K562 (cell line): ENCODE measurements at regions not wholly inside any gene's neighbourhood (a gene's known extent, or its start where the extent isn't known, plus 50 kb on each side); places are given as distances from the start of the nearest gene placed in this dataset.

Experiments used
- ARID1B ChIP-seq: fragments of 450-650 bp; IDR thresholded peaks from 2 replicates; pipeline ENCODE4 v1.6.1; 2016; ENCODE audit warnings: antibody characterized with exemption, mild to moderate bottlenecking, inconsistent platforms
- CEBPG ChIP-seq, 3 experiments: fragments of 200-800 bp in 1 of 3; sonication (Bioruptor generic) in 1 of 3; sonication (generic) in 1 of 3; formaldehyde crosslinking in 1 of 3; IDR thresholded peaks in 2 of 3; conservative IDR thresholded peaks in 1 of 3; 2 replicates each; pipeline versions ENCODE4 v1.6.1 to v1.8.0; 2016 to 2022; ENCODE audit warnings: missing compliant biosample characterization in 2 of 3, missing genetic modification characterization in 2 of 3, mild to moderate bottlenecking in 1 of 3, missing genetic modification reagents in 1 of 3
- CREM ChIP-seq: IDR thresholded peaks from 2 replicates; pipeline ENCODE4 v1.6.1; 2014; ENCODE audit warnings: antibody characterized with exemption, low read depth
- ETV6 ChIP-seq, 3 experiments: fragments of 150-350 bp in 1 of 3; sonication (generic) in 1 of 3; formaldehyde crosslinking in 1 of 3; IDR thresholded peaks; 2 replicates each; pipeline versions ENCODE4 v1.6.1 to v1.8.0; 2014 to 2022; ENCODE audit warnings: borderline replicate concordance in 2 of 3, low read depth in 2 of 3, antibody characterized with exemption in 1 of 3, low read length in 1 of 3, mild to moderate bottlenecking in 1 of 3, missing genetic modification reagents in 1 of 3
- FOSL1 ChIP-seq: fragments of 200-800 bp; sonication (Bioruptor generic); conservative IDR thresholded peaks from 2 replicates; pipeline ENCODE4 v1.6.1; 2016; ENCODE audit warnings: missing genetic modification characterization, missing compliant biosample characterization
- HDAC2 ChIP-seq: fragments of 450-650 bp; IDR thresholded peaks from 2 replicates; pipeline ENCODE4 v1.6.1; 2016; ENCODE audit warnings: mild to moderate bottlenecking
- JUND ChIP-seq, 2 experiments: IDR thresholded peaks; 2 replicates in 1 of 2; 3 replicates in 1 of 2; pipeline ENCODE4 v1.6.1; 2011; ENCODE audit warnings: borderline replicate concordance in 2 of 2, low read depth in 2 of 2, low read length in 2 of 2, improper control_type of control experiment in 1 of 2, missing biosample characterization in 1 of 2, missing genetic modification characterization in 1 of 2, missing genetic modification reagents in 1 of 2
- NFATC3 ChIP-seq: fragments of 450-650 bp; IDR thresholded peaks from 2 replicates; pipeline ENCODE4 v1.6.1; 2017; ENCODE audit warnings: mild to moderate bottlenecking
- NFYB ChIP-seq: IDR thresholded peaks from 2 replicates; pipeline ENCODE4 v1.6.1; 2011; ENCODE audit warnings: mild to moderate bottlenecking, moderate library complexity; ENCODE audit not compliant: insufficient read length; ENCODE audit errors: extremely low read depth
- NRF1 ChIP-seq, 2 experiments: fragments of 450-650 bp; IDR thresholded peaks in 1 of 2; conservative IDR thresholded peaks in 1 of 2; 2 replicates each; pipeline ENCODE4 v1.6.1; 2014; ENCODE audit warnings: mild to moderate bottlenecking in 2 of 2
- RBBP5 ChIP-seq: fragments of 200-600 bp; sonication (generic); IDR thresholded peaks from 2 replicates; pipeline ENCODE4 v1.6.1; 2012; ENCODE audit warnings: borderline replicate concordance, mild to moderate bottlenecking, low read length, control low read depth, inconsistent platforms; ENCODE audit not compliant: insufficient read depth, poor library complexity, severe bottlenecking
- RBFOX2 ChIP-seq: fragments of 200-400 bp; formaldehyde crosslinking; IDR thresholded peaks from 2 replicates; pipeline ENCODE4 v1.6.1; 2017; ENCODE audit warnings: low read depth, mild to moderate bottlenecking, low read length, moderate library complexity
- RBM39 ChIP-seq: fragments of 200-400 bp; formaldehyde crosslinking; optimal IDR thresholded peaks from 2 replicates; pipeline ENCODE3; 2018; ENCODE audit warnings: low read depth, low read length
- RNF2 ChIP-seq: sonication (generic); IDR thresholded peaks from 2 replicates; pipeline ENCODE4 v1.6.1; 2016
- SAP30 ChIP-seq: fragments of 200-600 bp; sonication (generic); IDR thresholded peaks from 2 replicates; pipeline ENCODE4 v1.6.1; 2012; ENCODE audit warnings: borderline replicate concordance, low read depth, mild to moderate bottlenecking, moderate library complexity, low read length, control low read depth, inconsistent platforms; ENCODE audit not compliant: insufficient read depth, poor library complexity, severe bottlenecking
- SOX6 ChIP-seq: fragments of 450-650 bp; IDR thresholded peaks from 2 replicates; pipeline ENCODE4 v1.6.1; 2014; ENCODE audit warnings: mild to moderate bottlenecking
- TBL1XR1 ChIP-seq, 2 experiments: IDR thresholded peaks; 2 replicates each; pipeline ENCODE4 v1.6.1; 2012; ENCODE audit warnings: improper control_type of control experiment in 2 of 2, low read length in 2 of 2, mild to moderate bottlenecking in 1 of 2
- ZFP30 ChIP-seq: fragments of 250-450 bp; sonication (Bioruptor Pico); IDR thresholded peaks from 2 replicates; pipeline ENCODE4 v1.8.0; 2022; ENCODE audit warnings: moderate library complexity, mild to moderate bottlenecking, inconsistent platforms, borderline replicate concordance
- ZNF282 ChIP-seq: sonication (generic); formaldehyde crosslinking; IDR thresholded peaks from 2 replicates; pipeline ENCODE4 v1.8.1; 2023; ENCODE audit warnings: missing genetic modification reagents
- ZNF785 ChIP-seq: fragments of 250-450 bp; sonication (Bioruptor Pico); IDR thresholded peaks from 2 replicates; pipeline ENCODE4 v1.4.0; 2020; ENCODE audit warnings: mild to moderate bottlenecking
- TF ChIP-seq, protein P1 (sequence below): fragments of 450-650 bp; IDR thresholded peaks from 2 replicates; pipeline ENCODE4 v1.6.1; 2016; ENCODE audit warnings: low read depth, mild to moderate bottlenecking, moderate library complexity
- TF ChIP-seq, protein P2 (sequence below): fragments of 450-650 bp; formaldehyde crosslinking; IDR thresholded peaks from 2 replicates; pipeline ENCODE4 v1.4.0; 2020; ENCODE audit warnings: mild to moderate bottlenecking, mixed read lengths

DNA sequence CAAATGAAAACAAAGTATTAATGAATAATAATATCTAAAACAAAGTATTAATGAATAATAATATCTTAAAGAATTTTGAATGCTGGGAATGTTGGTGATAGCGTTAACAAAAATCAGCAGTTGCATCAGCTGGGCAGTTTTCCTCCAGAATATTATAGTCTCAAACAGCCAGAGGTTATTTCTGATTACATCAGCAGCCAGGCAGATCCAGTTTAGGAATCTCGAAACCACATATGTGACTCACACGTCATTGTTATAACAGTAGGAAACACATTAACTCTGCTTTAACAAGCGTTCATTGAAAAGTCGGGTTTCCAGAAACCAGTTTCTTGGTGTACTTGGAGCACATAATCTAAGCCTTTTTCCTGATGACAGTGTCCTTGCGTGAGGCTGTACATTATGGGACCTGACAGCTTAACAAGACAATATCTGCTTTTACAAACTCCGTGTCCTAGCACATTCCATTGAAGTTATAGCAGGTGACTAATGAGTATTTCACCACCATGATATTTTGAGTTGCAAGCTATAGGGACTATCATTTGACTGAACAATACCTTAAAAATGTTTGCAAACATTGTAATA is 559.5 kb upstream of the KLF4 start (continued):
- TF ChIP-seq JUND (IDR thresholded peaks at IDR 0.05; ENCODE audit: borderline replicate concordance, low read depth, low read length) (peak; percentile 90), JUND (tag; IDR thresholded peaks at IDR 0.05; ENCODE audit: borderline replicate concordance, low read depth, low read length) (peak; percentile 86), ARID1B (peak; percentile 80), SAP30 (no peak), RBBP5 (no peak), ETV6 (IDR thresholded peaks at IDR 0.05; ENCODE audit: borderline replicate concordance in 1 of 2, low read depth in 2 of 2, low read length in 1 of 2) (peak in 1 of 2 experiments; percentile 14; a peak in 1 of 4 replicates), ETV6 (CRISPR knock-in tag; IDR thresholded peaks at IDR 0.05; ENCODE audit: borderline replicate concordance) (no peak), FOSL1 (tag) (peak; percentile 96), RBFOX2 (0 out of 2 replicates have a peak, but pooled peaks have one; percentile 28), NFATC3 (no peak), RBM39 (no peak), ZNF785 (CRISPR knock-in tag) (no peak), CREM (peak; percentile 74), NRF1 (conservative IDR thresholded peaks at IDR 0.05 in 1 of 2, IDR thresholded peaks at IDR 0.05 in 1 of 2) (0 out of 4 replicates have a peak, but pooled peaks of 1 of the 2 experiments have one; percentile 7), ZFP30 (no peak), SOX6 (peak; percentile 90), TBL1XR1 (IDR thresholded peaks at IDR 0.05; ENCODE audit: low read length in 2 of 2) (peak in 1 of 2 experiments; percentile 19; a peak in 1 of 4 replicates), RNF2 (no peak; the same call in 1 of the 2 replicates), CEBPG (CRISPR knock-in tag; IDR thresholded peaks at IDR 0.05) (peak; percentile 75; the same call in 1 of the 2 replicates), CEBPG (tag; conservative IDR thresholded peaks at IDR 0.05 in 1 of 2, IDR thresholded peaks at IDR 0.05 in 1 of 2) (peak; percentile 87 to 97), NFYB (no peak), HDAC2 (no peak), ZNF282 (CRISPR knock-in tag) (no peak)
- TF ChIP-seq, protein P1, sequence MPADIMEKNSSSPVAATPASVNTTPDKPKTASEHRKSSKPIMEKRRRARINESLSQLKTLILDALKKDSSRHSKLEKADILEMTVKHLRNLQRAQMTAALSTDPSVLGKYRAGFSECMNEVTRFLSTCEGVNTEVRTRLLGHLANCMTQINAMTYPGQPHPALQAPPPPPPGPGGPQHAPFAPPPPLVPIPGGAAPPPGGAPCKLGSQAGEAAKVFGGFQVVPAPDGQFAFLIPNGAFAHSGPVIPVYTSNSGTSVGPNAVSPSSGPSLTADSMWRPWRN, result no peak
- TF ChIP-seq, protein P2, sequence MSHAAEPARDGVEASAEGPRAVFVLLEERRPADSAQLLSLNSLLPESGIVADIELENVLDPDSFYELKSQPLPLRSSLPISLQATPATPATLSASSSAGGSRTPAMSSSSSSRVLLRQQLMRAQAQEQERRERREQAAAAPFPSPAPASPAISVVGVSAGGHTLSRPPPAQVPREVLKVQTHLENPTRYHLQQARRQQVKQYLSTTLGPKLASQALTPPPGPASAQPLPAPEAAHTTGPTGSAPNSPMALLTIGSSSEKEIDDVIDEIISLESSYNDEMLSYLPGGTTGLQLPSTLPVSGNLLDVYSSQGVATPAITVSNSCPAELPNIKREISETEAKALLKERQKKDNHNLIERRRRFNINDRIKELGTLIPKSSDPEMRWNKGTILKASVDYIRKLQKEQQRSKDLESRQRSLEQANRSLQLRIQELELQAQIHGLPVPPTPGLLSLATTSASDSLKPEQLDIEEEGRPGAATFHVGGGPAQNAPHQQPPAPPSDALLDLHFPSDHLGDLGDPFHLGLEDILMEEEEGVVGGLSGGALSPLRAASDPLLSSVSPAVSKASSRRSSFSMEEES, result no peak
